Smooth muscle cell (in vitro differentiated cells): ENCODE measurements at regions not wholly inside any gene's neighbourhood (a gene's known extent, or its start where the extent isn't known, plus 50 kb on each side); places are given as distances from the start of the nearest gene placed in this dataset.

ENCODE experiments used
- DNase-seq: peaks from one replicate; lab custom pipeline; 2025; ENCODE audit not compliant: unreplicated experiment; lab: John Stamatoyannopoulos, UW
- H2AFZ ChIP-seq: fragments of 200-600 bp; sonication (generic); 2 replicates; pipeline ENCODE4 v1.6.0; 2016; ENCODE audit warnings: antibody characterized with exemption, low read depth, mild to moderate bottlenecking
- H3F3A ChIP-seq: fragments of 200-600 bp; sonication (generic); 2 replicates; pipeline ENCODE4 v1.6.0; 2017; ENCODE audit warnings: antibody characterized with exemption, low read depth
- H3K27ac ChIP-seq: fragments of 200-600 bp; sonication (generic); 2 replicates; pipeline ENCODE4 v1.5.1; 2016; ENCODE audit warnings: low read depth, mild to moderate bottlenecking
- H3K27me3 ChIP-seq: fragments of 200-600 bp; sonication (generic); 2 replicates; pipeline ENCODE4 v1.6.1; 2016; ENCODE audit warnings: low read depth, mild to moderate bottlenecking
- H3K36me3 ChIP-seq: fragments of 200-600 bp; sonication (generic); 2 replicates; pipeline ENCODE4 v1.5.1; 2016; ENCODE audit warnings: low read depth
- H3K4me1 ChIP-seq: fragments of 200-600 bp; sonication (generic); 2 replicates; pipeline ENCODE4 v1.5.1; 2016; ENCODE audit warnings: low read depth
- H3K4me2 ChIP-seq: fragments of 200-600 bp; sonication (generic); 2 replicates; pipeline ENCODE4 v1.6.0; 2016; ENCODE audit warnings: mild to moderate bottlenecking
- H3K4me3 ChIP-seq: fragments of 200-600 bp; sonication (generic); 2 replicates; pipeline ENCODE4 v1.5.1; 2016; ENCODE audit warnings: mild to moderate bottlenecking
- H3K79me2 ChIP-seq: fragments of 200-600 bp; sonication (generic); 2 replicates; pipeline ENCODE4 v1.6.0; 2016; ENCODE audit warnings: low read depth, mild to moderate bottlenecking
- H3K9ac ChIP-seq: fragments of 200-600 bp; sonication (generic); 2 replicates; pipeline ENCODE4 v1.6.0; 2016; ENCODE audit warnings: low read depth
- H3K9me3 ChIP-seq: fragments of 200-600 bp; sonication (generic); replicated peaks from 2 replicates; pipeline ENCODE4 v1.5.1; 2016; ENCODE audit warnings: low read depth
- H4K20me1 ChIP-seq: fragments of 200-600 bp; sonication (generic); 2 replicates; pipeline ENCODE4 v1.6.0; 2016; ENCODE audit warnings: low read depth
- whole genome bisulfite sequencing: methylation state at CpG from one replicate; pipeline ENCODE4 v1.1.7; 2016; ENCODE audit warnings: low lambda C conversion rate; 5-methylcytosine and 5-hydroxymethylcytosine counted together
- TF ChIP-seq, protein P1 (sequence below): fragments of 200-600 bp; sonication (generic); IDR thresholded peaks from 2 replicates; pipeline ENCODE4 v1.5.1; 2017; ENCODE audit warnings: borderline replicate concordance, mild to moderate bottlenecking, antibody characterized with exemption; ENCODE audit not compliant: insufficient read depth, poor library complexity, severe bottlenecking

DNA sequence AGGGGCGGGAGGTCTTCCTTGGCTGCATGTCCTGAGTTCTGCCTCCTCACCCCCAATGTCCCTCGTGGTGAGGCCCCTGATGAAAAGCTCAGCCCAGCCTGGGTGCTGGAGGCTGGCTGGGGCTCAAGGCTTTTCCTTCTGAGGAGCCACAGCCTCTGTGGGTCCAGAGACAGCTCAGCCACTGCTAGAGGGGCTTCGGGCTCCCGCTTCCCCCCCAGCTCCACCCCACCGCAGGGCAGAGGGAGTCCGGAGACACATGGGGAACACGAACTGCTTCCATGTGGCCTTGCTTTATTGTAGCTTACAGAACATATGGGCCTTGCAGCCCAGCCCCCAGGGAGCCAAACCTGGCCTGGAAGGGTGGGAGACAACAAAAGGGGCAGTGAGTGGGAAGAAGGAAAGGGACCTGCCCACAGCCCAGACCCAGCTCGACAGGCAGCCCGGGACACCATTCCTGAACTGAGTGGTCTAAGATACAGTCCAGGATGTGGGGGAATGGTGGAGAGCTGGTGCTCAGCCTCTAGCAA lies 89.9 kb upstream of the NKX1-1 start:
- no peak for DNase-seq
- no peaks in the 10 kb centered on the region for H4K20me1 ChIP-seq
- no peaks in the 10 kb centered on the region for H3K79me2 ChIP-seq
- H3K9ac ChIP-seq = no peak overlapping the region
- TF ChIP-seq, protein P1, sequence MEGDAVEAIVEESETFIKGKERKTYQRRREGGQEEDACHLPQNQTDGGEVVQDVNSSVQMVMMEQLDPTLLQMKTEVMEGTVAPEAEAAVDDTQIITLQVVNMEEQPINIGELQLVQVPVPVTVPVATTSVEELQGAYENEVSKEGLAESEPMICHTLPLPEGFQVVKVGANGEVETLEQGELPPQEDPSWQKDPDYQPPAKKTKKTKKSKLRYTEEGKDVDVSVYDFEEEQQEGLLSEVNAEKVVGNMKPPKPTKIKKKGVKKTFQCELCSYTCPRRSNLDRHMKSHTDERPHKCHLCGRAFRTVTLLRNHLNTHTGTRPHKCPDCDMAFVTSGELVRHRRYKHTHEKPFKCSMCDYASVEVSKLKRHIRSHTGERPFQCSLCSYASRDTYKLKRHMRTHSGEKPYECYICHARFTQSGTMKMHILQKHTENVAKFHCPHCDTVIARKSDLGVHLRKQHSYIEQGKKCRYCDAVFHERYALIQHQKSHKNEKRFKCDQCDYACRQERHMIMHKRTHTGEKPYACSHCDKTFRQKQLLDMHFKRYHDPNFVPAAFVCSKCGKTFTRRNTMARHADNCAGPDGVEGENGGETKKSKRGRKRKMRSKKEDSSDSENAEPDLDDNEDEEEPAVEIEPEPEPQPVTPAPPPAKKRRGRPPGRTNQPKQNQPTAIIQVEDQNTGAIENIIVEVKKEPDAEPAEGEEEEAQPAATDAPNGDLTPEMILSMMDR = no peak
- no peaks in the 10 kb centered on the region for H3K36me3 ChIP-seq
- 85% methylated on average over 9 of the region's 9 CpGs for WGBS
- no peaks in the 10 kb centered on the region for H3K9me3 ChIP-seq
- H2AFZ ChIP-seq = no peak overlapping the region
- no peak overlapping the region for H3K27ac ChIP-seq
- no peak overlapping the region for H3K4me2 ChIP-seq
- no peaks in the 10 kb centered on the region for H3K4me1 ChIP-seq
- no peaks in the 10 kb centered on the region for H3K27me3 ChIP-seq
- no peak overlapping the region for H3K4me3 ChIP-seq
- H3F3A ChIP-seq = no peaks in the 10 kb centered on the region

- Histone ChIP-seq H3K27me3 (no peaks in the 10 kb centered on the region), H3K79me2 (no peaks in the 10 kb centered on the region), H3K9ac (no peak overlapping the region), H3K4me1 (no peaks in the 10 kb centered on the region), H4K20me1 (no peaks in the 10 kb centered on the region), H3K36me3 (no peaks in the 10 kb centered on the region), H3K27ac (no peak overlapping the region), H3K4me3 (no peak overlapping the region), H2AFZ (no peak overlapping the region), H3K4me2 (no peak overlapping the region), H3F3A (no peaks in the 10 kb centered on the region), H3K9me3 (no peaks in the 10 kb centered on the region)
- TF ChIP-seq, protein P1 = no peak
- WGBS = 89% methylated on average over 27 of the region's 34 CpGs
- DNase-seq = no peak
Measured at GRCh38 chr4:1495416-1496115, 89.3 kb upstream of the NKX1-1 start.

DNA sequence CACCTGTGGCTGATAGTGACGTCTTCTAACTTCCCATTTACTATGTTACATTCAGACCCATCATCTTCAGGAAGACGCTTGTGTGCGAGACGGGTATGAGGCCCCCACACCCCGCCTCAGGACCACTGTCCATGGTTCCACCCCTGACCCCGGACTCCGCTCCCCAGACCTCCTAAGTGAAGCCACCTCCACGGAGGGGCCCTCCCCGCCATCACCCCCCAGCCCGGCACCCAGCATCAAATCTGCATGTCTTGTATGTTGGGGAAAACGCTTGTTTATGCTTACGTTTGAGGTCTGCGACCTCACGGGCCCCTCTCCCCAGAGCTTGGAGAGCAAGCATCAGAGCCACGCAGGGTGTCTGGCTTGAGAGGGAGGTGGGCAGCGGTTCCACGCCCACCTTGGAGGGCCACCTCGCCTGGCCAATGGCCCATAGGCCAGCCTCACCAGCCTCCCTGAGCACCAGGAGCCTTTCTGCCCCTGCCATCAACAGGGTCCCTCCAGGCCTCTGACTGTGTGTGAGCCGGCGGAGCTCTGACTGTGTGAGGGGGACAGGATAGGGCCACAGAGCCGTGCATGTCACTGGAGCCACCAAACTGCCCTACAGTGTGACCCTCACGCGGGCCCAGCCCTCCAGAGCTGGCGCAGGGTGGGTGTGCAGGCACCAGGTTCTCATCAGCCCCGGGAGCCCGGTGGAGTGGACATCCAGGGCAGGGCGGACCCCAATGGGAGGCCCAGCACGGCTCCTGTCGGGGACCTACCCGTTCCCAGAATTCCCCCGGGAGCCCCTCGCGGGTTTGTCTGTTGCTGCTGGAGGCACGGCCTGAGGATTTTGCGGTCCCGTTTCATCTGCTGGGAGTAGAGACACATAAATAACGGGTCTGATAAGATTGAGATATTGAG lies 88.4 kb upstream of the NKX1-1 start:
- DNase-seq = no peak
- TF ChIP-seq, protein P1 = no peak
- Histone ChIP-seq H3K27me3 (no peaks in the 10 kb centered on the region), H3K27ac (no peak overlapping the region), H3K9ac (no peak overlapping the region), H2AFZ (no peak overlapping the region), H3F3A (no peaks in the 10 kb centered on the region), H3K9me3 (no peaks in the 10 kb centered on the region), H3K4me2 (no peak overlapping the region), H3K36me3 (no peaks in the 10 kb centered on the region), H3K4me3 (no peak overlapping the region), H3K4me1 (no peaks in the 10 kb centered on the region), H3K79me2 (no peaks in the 10 kb centered on the region), H4K20me1 (no peaks in the 10 kb centered on the region)
- 84% methylated on average over 29 of the region's 37 CpGs for WGBS
